ENCODE measurements at regions not wholly inside any gene's neighbourhood (a gene's known extent, or its start where the extent isn't known, plus 50 kb on each side); places are given as distances from the start of the nearest gene placed in this dataset.

GRCh38 chr16:50972876-50973275 lies 178.2 kb downstream of the SALL1 start:
- CTCF ChIA-PET, result no interaction called here
- no peak for DNase-seq (ENCODE audit: low read depth, low spot score)
- no peak for TF ChIP-seq CTCF (IDR thresholded peaks at IDR 0.05; ENCODE audit: insufficient read depth, low read length, missing control alignments)
- POLR2A ChIA-PET, result no interaction called here
- H3K4me3 ChIP-seq (ENCODE audit: low read depth, low read length), result no peak overlapping the region

- no peak overlapping the region for H3K4me3 ChIP-seq (ENCODE audit: low read depth, low read length)
- ChIA-PET CTCF (no interaction called here), POLR2A (no interaction called here)
- no peak for DNase-seq (ENCODE audit: low read depth, low spot score)
- TF ChIP-seq CTCF (IDR thresholded peaks at IDR 0.05; ENCODE audit: insufficient read depth, low read length, missing control alignments), result no peak
These were observed 180.8 kb downstream of the SALL1 start for GRCh38 chr16:50970281-50970680.

- TF ChIP-seq CTCF (IDR thresholded peaks at IDR 0.05; ENCODE audit: insufficient read depth, low read length, missing control alignments), result no peak
- DNase-seq (ENCODE audit: low read depth, low spot score), result no peak
- H3K4me3 ChIP-seq (ENCODE audit: low read depth, low read length), result no peak overlapping the region
- CTCF ChIA-PET, result no interaction called here
- POLR2A ChIA-PET, result no interaction called here
These were observed 183.1 kb downstream of the SALL1 start for GRCh38 chr16:50967827-50968612.

GRCh38 chr16:50964491-50964890 lies 186.6 kb downstream of the SALL1 start:
- CTCF ChIA-PET, result no interaction called here
- H3K4me3 ChIP-seq (ENCODE audit: low read depth, low read length), result no peak overlapping the region
- DNase-seq (ENCODE audit: low read depth, low spot score), result no peak
- POLR2A ChIA-PET, result no interaction called here
- TF ChIP-seq CTCF (IDR thresholded peaks at IDR 0.05; ENCODE audit: insufficient read depth, low read length, missing control alignments), result no peak

- CTCF ChIA-PET, result no interaction called here
- no peak for TF ChIP-seq CTCF (IDR thresholded peaks at IDR 0.05; ENCODE audit: insufficient read depth, low read length, missing control alignments)
- no peak for DNase-seq (ENCODE audit: low read depth, low spot score)
- POLR2A ChIA-PET, result no interaction called here
- no peak overlapping the region for H3K4me3 ChIP-seq (ENCODE audit: low read depth, low read length)
These were observed 189.1 kb downstream of the SALL1 start for GRCh38 chr16:50961952-50962351.

GRCh38 chr16:50960517-50961202 lies 190.4 kb downstream of the SALL1 start:
- DNase-seq (ENCODE audit: low read depth, low spot score), result no peak
- ChIA-PET CTCF (no interaction called here), POLR2A (no interaction called here)
- H3K4me3 ChIP-seq (ENCODE audit: low read depth, low read length), result no peak overlapping the region
- TF ChIP-seq CTCF (IDR thresholded peaks at IDR 0.05; ENCODE audit: insufficient read depth, low read length, missing control alignments), result no peak
